NAMALWA (cell line): ENCODE measurements at regions not wholly inside any gene's neighbourhood (a gene's known extent, or its start where the extent isn't known, plus 50 kb on each side); places are given as distances from the start of the nearest gene placed in this dataset.
"Not testable (repeated sequence)": the region's sequence is repeated elsewhere in the genome, so short reads cannot be mapped to it uniquely, and the experiment has no call there.

Experiments
- DNase-seq: peaks from one replicate; pipeline ENCODE4 v3.0.0-alpha.2; 2015; ENCODE audit warnings: low spot score

DNA sequence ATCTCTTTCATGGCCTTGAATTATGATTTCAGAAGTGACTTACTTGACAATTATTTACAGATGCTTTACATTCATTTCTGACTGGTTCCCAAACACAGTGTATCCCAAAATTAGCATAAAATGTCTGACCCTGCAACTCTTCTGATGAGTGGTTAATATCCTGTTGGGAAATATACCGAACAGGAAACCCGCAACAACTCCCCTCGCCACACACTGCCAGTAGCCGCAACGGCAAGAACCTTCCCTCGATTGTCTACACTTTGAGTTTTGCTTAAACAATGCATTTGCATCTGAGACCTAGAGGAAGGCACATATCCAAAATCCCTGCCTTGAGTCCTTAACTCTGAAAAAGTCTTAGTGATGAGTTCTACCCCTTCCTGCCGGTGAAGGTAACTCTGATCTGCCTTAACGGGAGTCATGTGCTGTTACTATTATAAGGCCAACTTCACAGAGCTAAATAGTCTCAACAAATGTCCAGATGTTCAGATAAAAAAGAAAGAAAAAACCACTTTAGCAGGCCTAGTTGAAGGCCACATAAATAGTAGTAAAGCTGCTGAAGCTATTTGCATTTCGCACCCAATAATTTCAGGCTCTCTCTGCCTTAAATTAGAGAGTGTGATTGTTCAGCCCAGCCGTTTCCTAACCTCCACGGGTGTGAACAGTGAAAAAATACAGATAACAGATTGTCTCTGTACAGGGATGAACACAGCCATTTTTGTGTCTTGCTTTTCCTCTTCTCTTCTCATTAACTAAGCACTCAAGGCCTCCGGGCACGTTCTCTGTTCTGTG is 321.1 kb downstream of the HS3ST3B1 start:
- peak; percentile 1 for DNase-seq

DNA sequence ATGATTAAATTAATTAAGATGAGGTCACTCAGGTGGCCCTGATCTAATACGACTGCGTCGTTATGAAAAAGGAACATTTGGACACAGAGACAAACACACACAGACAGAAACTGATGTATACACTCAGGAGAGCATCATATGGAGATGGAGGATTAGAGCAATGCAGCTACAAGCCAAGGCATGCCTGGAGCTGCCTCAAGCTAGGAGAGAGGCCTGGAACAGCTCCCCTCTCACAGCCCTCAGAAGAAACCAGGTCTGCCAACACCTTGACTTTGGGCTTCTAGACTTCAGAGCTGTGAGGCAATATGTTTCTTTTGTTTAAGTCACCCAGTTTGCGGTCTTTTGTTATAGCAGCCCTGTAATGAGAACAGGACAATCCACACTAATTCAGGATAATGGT is 318.9 kb downstream of the HS3ST3B1 start:
- DNase-seq = no peak

DNA sequence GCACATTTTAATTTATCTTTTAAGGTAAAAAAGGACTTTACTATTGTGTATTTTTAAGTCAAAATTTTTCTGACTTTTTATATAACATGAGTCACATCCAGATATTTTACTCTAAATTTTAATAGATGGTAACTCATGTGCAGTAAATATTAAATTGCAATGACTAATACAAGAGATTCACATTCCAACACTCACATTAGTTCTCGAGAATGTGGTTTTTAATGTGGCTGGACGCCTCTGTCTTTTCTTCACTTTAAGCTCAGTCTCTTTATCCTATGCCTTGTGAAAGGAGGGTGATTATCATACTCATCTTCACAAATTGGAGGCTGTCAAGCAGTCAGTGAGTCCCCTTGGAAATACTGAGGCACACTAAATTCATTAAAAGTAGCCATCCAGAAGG is 315.6 kb downstream of the HS3ST3B1 start:
- DNase-seq = no peak

DNA sequence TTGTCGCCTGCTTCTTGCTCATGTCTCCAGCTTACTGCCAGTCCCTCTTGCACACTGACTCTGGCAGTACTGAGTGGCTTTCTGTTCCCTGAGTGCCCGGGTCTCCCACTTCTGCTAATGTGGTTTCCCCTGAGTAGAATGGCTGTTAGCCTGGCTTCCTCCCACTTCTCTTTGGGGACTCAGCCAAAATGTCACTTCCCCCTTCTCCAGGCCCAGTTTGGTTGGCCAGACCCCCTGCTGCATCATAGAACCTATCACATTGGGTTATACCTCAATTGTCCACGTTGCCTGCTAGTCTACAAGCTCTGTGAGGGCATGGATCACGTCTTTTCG is 304.4 kb downstream of the HS3ST3B1 start:
- peak; percentile 1 for DNase-seq

DNA sequence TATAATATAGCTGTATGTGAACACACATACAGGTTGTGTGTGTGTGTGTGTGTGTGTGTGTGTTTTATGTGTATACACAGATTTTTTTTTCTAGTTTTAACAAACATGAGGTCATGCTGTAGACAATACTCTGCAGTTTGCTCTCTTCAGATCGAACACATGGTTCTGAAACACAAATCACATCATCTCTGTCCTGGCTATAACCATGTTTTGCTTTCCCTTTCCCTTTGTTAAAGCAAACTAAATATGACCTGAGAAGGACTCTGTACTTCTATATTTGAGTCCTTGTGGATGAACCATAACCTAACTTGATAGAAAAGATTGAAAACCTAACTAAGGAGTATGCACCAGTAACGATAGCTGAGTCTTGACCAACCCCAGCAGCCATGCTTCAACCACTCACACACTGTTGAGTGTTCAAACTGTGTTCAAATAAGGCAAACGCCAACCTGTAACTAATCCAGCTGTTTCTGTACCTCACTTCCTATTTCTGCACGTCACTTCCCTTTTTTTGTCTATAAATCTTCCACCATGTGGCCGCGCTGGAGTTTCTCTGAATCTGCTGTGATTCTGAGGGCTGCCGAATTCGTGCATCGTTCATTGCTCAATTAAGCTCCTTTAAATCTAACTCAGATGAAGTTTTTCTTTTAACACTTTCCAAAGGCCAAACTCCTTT is 303.8 kb downstream of the HS3ST3B1 start:
- DNase-seq = peak; percentile 2

DNA sequence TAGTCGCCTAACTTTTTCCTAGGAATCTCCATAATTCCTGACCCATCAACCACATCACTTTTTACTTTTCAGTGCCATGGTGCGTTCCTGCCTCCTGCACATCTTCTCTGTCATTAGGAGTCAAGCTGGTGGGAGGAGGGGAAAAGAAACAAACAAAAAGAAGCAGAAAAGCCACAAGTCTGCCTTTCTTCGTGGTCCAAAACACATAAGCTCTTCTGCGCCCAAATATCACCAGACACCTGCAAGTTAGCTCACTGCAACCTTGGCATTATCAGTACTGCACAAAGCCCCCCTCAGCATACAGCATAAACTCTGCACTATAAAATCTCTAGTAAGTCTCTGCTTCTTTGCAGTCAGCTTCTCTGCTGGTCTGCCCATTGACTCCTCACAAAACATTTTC is 295.3 kb downstream of the HS3ST3B1 start:
- DNase-seq = no peak

DNA sequence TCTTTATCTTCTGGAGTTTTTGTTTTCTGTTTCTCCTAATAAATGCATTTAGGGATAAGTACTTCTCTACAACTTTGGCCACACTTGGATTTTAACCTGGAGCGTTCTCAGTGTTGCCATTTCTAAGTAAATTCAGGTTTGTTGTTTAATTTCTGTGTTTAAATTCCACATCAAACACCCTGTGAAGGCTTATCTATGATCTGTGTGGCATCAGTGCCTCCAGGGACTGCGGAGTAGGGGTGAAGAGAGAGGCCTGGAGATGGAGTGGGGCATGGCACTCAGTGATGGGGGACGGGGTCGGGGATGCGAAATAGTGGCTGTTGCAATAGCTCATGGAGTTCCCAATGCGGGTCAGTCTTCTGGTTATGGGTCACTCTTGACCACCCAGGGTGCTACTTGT is 294.8 kb downstream of the HS3ST3B1 start:
- DNase-seq = no peak

DNA sequence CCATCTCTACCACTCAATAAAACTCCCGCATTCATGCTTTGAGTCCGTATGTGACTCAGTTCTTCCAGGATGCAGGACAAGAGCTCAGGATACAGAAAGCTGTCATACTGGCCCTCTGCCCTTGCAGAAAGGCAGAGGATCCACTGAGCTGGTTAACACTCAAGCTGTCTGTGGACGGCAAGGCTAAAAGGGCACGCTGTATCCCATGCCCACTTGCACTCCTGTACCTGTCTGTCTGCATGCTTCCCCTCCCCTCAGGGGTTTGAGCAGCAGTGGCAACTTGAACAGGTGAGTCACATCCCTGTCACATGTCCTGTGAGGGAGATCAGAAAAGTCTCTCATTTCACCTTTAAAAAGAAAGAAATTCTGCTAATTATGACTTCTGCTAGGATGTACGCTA is 293.8 kb downstream of the HS3ST3B1 start:
- DNase-seq = no peak

DNA sequence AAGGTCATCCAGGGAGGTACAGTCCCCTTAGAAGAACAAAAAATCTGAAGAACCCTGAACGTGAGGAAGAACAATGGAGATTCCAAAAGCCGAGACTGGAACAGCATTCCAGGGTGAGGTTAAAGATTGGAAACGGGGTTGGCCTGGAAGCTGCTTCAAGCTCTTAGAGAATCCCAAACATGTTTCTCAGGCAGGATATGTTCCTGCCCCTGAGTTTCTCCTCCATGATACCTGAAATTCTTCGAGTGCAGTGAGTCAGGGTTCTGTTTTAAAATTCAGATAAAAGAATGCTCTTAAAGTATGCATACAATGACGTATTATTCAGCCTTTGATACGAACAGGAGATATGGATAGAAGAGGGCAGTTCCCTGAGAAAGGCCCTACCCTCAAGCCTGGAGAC is 293.1 kb downstream of the HS3ST3B1 start:
- no peak for DNase-seq

DNA sequence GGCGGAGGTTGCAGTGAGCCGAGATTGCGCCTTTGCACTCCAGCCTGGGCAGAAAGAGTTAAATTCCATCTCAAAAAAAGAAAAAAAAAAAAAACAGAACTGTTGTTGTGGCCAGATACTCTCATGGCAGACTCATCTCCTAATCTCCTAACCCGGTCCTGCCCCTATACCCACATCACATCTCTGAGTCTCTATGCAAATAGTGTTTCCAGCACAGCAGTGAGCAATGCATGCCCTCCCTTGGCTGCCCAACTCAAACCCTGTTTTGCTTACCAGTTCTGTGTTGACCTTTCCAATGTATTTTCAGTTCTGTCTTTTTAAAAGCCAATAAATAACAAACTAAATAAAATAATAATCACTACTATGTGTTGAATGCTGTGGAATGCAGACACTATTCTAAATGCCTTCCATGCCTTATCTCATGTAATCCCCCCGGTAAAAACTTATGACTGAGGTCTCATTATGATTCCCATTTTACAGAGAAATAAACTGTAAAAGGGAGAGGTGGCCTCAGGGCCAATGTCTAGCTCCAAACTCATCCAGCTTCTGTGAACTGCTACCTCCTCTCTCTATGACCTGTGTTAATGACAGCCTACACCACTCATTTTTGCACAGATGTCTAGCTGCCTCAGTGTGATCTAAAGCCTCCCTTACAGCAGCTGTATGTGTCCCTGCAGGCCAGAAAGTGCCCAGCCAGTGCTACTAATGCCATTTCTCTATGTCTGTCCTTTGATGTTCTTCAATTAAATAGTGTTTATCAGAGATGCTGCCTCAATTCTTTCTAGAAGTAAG is 289.8 kb downstream of the HS3ST3B1 start:
- no peak for DNase-seq

DNA sequence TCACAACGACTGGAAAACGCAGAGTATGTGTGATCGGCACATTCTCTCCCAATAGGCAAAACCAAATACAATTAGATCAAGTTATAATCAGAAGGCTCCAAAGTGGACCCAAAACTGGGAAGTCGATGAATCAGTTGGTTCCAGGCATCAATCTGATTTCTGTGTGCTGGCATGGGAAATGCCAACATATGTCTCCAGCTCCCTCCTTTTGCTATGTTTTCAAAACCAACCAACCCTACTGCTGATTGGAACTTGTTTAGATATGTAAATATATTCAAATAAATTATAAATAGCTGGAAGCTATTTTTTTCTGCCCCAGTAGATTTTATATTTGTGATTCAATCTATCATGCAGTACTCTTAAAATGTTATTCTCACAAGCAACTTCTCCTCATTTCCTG is 284.2 kb downstream of the HS3ST3B1 start:
- no peak for DNase-seq

DNA sequence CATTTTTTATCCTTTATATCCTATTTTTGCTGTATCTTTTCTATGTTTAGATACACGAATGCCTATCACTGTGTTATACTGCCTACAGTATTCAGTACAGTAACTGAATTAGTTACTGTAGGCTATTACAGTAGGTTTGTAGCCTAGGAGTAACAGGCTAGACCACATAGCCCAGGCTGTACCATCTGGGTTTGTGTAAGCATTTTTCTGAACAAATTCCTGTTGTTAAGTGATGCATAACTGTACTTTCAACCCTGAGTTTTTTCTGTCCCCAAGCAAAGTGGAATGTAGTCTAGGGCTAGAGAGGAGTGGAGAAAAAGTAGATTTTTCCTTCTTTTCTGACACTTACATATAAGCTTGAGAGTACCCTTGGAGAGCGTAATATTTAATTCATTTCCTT is 282.1 kb downstream of the HS3ST3B1 start:
- no peak for DNase-seq

DNA sequence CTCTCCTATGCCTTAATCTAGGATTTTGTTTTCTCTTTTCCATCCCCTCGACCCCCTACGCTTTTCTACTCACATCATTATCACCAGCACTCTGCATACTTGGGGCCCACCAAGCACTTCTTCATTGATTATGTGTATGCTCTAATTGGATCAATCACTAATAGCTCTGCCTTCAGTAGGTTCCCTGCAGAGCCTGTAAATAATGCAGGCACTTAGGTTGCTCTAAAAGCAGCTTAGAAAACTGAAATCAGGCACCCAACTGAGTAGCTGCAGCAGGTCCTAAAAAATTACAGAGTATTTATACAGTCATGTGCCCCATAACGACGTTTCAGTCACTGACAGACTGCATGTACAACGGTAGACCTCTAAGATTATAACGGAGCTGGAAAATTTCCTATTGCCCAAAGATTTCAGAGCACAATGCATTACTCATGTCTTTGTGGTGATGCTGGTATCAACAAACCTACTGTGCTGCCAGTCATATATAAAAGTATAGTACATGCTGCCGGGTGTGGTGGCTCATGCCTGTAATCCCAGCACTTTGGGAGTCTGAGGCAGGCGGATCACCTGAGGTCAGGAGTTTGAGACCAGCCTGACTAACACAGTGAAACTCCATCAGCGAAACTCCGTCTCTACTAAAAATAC is 280.4 kb downstream of the HS3ST3B1 start:
- DNase-seq = no peak

DNA sequence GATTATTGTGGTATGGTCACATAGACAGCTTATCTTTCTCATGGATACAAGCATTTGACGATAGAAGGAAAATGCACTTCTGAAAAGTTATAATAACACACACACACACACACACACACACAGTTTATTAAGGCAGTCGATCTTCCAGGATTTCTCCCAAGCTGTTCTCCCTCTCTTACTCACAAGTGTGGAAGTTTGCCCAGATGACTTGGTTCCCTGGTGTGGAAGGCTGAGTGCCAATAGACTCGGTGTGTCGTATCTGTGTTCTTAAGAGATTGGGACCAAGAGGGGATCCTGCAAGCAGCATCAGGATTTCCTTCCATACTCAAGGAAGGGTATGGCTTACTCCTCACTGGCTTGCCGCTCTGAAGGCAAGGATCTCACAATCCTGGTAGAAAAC is 279.6 kb downstream of the HS3ST3B1 start:
- no peak for DNase-seq

DNA sequence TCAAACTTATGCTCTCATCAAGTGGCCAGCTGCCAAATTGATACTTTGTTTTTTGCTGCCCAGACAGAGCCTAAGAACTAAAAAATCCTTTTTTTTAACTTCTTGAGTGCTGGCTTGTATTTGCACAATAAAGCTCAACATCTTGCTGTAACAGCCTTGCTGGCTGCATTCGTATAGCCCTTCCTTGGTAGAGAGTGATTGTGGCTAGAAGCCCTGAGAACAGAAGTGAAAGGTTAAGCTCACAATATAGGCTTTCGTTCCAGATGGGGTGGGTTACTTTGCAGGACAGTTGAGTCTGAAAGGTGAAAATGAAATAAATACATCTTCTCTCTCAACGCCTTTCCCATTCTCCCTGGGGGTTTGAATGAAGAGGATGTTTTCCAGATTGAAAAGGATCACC is 278.8 kb downstream of the HS3ST3B1 start:
- no peak for DNase-seq

DNA sequence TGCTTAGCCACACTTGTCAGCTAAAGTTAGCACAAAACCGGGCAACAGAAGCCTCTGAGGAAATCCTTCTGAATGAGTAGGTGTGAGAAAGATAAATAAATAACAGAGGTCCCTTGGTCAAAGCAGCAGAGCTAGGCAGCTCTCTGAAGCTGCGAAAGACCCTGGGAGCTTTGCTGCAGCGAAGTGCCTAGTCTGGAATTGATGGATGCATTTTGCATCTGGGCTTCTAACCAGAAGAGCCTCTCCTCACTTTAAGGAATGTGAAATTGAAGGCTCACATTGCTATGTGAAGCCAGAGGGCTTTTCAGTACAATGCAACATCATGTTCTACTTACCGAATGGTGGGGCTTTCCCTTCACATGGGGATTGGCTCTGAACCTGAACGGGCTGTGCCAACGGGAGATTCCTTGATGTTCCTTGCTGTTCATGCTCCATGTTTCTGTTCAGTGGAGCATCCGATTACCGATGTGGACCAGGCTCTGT is 274.6 kb downstream of the HS3ST3B1 start:
- DNase-seq = no peak

DNA sequence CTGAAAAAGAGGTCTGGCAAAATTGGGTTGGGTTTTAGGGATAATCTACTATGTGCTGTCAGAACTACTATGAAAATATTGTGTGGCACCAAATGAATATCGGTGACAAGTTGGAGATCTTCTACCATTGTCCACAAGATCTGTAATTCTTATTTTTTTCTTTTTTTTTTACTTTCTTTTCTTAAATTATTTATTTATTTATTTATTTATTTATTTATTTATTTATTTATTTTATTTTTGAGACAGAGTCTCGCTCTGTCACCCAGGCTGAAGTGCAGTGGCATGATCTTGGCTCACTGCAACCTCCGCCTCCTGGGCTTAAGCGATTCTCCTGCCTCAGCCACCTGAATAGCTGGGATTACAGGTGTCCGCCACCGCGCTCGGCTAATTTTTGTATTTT is 259.4 kb downstream of the HS3ST3B1 start:
- DNase-seq = not testable (repeated sequence)

DNA sequence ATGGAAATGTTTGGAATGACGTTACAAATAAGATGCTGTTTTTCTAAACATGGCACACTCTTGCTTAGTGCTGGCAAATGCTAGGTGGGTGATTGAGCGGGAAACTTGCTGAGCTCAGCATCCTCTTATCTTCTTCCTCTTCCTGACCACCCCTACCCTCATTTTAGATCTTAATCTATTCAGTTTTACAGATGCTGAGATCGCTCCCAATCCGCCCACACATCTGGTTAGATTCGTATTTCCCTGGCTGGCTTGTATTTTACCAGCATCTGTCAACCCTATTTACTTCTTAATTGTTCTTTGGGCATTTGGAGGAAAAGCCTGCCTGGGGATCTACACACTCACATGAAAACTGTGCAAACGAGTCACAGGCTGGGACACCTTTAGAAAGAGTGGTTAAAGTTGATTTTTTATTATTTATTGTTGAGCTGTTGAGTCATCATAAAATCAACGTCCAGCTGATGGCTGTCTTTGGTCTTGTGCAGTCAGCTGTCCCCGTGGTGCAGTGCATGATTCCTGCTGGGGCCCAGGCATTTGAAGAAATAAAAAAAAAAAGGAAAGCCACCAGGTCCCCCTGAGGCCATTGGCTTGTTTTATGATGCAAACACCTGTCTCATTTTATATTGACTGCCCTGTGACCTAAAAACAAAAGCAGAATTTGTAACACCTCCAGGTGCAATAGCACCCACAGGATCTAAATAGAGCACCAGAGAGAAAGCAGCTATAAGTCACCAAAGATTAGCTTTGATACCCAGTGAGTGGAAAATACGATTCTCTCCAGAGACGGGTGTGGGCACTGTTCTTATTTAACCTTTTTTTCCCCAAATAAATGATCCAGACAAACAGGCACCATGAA is 258.6 kb downstream of the HS3ST3B1 start:
- no peak for DNase-seq

DNA sequence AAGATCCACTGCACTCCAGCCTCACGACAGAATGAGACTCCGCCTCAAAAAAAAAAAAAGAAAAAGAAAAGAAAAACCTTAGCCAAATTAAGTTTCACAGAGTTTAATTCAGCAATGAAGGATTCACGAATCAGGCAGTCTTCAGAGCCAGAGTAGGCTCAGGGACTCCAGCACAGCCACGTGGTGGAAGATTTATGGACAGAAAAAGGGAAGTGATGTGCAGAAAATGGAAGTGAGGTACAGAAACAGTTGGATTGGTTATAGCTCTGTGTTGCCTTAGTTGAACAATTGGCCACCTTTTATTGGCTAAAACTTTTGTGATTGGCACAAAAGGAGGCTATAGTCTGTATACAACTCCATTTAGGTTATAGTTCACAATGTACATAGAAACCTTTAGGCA is 256.6 kb downstream of the HS3ST3B1 start:
- DNase-seq = peak; percentile 0

DNA sequence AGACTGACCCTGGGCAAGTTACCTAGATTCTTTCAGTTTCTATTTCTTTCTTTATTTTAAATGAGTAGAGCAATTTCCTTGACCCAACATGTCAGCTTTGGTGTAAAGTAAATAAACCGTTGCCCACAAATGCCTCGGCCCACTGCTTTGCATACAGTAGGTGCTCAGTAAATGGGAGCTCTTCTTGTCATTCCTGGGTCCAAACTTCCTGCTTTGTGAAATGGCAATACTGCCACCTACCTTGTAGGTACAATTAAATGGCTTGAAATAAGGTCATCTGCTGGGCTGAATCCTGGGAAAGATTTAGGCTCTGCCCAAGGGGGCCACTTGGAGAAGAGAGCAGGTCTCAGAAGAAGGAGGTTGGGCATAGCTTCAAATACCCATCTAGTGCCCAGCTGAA is 253.0 kb downstream of the HS3ST3B1 start:
- no peak for DNase-seq

DNA sequence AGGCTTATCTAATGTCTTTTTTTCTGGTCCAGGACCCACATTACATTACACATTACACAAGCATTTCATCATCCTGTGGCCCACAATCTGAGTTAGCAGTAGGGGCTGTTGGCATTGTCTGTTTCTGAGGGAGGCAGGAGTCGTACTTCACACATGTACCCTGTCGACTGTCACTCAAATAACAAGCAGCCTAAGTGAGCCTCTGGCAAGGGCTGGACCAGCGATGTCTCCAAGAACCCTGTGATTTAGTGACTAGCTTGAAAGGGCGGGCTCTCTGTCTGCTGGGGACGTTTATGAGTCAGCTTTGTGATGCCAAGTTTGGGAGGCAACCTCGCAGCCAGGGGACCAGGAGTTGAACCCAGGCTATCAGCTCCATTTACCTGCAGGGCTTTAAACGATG is 251.4 kb downstream of the HS3ST3B1 start:
- no peak for DNase-seq

DNA sequence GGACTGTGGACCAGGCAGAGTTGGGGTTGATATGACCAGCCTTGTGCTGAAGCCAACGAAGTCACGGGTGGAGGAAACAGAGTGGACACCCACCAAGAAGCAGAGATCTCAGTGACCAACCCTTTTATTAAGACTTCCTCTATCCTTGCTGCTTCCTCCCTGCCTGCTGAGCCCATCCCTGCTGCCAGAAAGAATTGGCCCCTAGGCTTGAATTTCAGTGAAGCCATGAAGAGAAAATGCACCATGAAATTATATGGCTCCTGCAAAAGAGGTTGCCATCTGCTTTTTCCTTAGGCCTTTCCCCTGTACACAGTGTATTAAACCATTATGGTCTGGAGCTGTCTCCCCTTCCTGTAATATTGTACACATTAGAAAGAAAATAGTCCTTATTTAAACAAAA is 246.7 kb downstream of the HS3ST3B1 start:
- no peak for DNase-seq
